ENCODE measurements at regions not wholly inside any gene's neighbourhood (a gene's known extent, or its start where the extent isn't known, plus 50 kb on each side); places are given as distances from the start of the nearest gene placed in this dataset.
"Not testable (repeated sequence)": the region's sequence is repeated elsewhere in the genome, so short reads cannot be mapped to it uniquely, and the experiment has no call there.

DNA sequence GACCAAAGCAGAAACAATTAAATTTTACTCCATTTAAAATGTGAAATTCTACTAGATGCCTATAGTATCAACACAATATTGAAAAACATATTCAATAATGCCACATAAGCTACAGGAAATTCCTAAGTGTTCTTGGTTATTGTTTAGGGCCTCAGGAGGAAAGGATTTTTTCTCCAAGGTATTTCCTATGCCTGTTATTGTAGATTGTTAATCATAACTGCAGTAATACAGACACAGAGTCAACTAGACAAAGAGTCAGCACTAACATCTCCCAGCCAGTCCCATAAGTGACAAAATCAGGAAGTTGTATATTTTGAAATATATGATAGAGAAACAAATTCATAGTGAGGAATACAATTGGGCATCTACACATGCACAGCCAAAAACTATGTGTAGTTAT is 782.7 kb upstream of the KIF2B start:
- DNase-seq, result no peak

DNA sequence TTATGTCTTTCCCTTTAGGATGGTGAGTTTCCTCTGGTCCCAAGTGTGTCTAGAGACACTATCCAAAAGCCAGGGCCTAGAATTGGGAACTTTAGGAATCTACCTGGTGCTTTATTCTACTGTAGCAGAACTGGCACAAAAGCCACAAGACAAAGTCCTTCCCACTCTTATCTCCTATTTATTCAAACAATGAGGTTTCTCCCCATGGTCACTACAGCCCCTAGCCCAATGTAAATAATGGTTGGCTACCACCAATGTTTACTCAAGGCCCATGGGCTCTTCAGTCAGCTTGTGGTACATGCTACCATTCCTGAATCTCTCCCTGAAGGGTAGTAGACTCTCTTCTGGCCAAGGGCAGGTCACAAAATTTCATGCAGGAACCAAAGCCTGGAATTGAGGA is 789.4 kb upstream of the KIF2B start:
- no peak for DNase-seq

DNA sequence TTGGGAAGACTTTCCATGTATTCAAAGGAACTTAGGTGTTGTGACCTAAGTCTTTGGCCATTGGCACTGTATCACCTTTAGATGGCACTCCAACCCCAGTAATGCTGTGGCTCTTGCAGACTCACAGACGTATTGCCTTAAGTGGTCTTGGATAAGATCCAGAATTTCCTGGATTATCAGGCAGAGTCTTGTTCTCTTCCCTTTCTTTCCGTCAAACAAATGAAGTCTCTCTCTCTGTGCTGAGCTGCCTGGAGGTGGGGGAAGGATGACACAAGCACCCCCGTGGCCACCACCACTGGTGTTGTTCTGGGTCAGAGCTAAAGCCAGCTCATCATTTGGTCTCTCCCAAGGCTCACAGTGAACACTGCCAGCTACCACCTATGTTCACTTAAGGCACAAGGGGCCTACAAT is 789.9 kb upstream of the KIF2B start:
- no peak for DNase-seq

DNA sequence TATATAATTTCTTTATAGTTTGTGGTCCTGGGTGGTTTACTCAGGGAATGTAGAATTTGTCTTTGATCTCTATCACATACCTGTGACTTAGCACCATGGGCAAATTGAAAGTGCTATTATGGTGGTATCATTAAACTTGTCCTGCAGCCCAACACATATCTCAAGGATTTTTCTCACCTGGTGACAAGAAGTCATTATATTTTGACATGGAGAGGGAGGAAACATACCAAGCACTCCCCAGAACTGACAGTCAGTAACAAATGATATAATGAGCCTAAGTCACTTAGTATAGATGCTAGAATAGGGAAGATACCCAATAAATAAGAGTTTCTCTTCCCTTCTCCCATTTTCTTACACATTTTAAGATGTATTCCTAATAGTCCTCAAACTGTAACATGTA is 805.5 kb upstream of the KIF2B start:
- DNase-seq, result no peak

DNA sequence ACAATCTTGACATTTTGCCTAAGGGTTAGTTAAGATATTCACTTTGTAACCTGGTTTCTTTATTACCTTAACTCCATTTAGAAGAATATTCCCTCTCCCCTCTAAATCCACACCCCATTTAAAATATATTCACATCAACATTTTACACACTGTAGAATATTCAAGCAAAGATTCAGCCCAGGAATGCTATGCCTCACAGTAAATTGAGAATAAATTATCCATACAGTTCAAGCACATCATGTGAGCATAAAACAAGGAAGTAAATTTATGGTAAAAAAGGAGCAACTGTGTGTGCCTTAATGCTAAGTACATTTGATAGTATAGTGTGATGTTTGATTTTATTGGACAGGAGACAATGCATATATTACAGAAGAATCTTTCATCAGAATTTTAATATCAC is 806.6 kb upstream of the KIF2B start:
- DNase-seq, result no peak

DNA sequence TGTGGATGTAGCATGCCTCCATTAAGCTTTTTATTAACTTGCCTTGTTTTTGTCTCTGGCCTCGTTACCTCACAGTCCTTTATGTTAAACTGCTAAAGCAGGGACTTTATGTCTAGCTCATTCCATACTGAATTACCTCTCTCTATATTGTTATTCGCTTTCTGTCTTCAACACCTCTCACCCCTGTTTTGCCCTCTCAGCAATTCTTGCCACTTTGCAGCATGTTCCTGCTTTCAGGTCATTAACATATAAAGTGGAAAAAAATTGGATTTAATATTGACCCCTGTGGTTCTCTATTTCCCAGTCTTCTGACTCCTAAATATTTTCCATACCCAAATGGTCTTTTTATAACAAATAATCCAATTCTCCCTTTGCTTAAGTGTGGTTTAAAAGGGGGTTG is 810.4 kb upstream of the KIF2B start:
- no peak for DNase-seq

DNA sequence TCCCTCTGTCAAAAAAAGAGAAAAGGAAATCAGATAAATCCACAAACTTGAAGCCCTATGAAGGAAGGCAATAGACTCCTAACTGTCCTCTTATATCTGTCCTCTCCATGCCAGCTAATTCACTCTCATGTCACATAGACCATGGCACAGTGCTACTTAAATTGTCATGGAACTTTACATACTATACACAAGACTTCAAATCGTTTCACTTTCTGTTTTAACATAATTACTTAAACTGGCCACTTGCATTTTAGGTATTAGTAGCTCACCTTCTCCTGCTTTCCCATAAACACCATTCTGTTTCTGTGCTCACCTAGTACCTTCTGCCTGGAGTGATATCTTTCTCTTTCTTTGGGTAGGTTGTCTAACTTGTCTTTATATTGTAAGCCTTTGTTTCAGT is 816.7 kb upstream of the KIF2B start:
- DNase-seq, result no peak

DNA sequence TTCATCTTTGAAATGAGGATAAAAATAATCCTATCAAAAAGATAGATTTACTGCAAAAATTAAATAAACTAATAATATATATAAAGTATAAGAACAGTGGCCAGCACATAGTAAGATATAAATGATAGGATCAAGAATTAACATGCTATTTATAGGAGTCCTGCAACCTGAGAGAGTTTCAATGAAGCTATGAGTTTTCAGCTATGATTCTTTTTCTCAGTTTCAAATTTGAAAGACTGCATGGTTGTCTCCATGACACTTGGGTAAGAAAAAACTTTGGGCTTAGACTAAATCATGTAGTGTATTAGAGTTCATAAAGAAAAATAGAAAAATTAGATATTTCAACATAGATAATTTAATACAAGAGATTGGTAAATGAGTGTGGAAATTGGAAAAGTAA is 817.8 kb upstream of the KIF2B start:
- no peak for DNase-seq

DNA sequence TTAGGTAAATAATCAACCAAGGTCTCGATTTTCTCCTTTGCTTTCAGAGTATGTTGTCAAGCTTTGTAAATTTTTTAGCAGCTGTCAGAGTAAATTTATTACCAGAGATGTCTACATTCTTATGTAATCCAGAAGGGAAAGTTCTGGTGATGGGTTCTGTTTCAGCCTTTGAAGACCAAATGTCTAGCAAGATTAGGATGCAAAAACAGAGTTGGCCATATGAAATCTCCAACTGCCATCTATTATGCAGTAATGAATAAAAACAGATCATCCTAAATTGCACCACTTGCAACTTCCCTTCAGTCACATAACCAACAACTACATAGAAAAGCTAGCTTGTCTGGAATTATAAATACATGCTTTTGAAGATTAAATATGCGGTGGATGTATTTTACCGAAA is 826.8 kb upstream of the KIF2B start:
- DNase-seq, result no peak

DNA sequence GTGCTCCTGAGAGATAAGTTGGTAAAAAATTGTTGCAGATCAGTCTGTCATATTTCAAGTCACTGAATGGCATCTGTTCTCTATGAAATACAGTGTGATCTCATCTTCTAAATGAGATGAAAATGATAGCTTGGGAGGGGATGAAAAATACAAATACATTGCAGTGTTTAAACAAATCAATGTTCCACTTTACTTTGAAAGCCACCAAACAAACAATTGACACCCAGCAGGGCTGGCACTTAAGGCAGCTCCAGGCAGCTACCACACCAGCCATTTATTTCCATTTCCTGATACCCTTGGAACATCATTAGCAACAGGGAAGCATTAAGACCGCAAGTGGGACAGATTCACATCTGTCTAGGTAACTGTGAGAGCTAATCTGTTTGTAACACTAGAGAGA is 827.6 kb upstream of the KIF2B start:
- DNase-seq, result no peak

DNA sequence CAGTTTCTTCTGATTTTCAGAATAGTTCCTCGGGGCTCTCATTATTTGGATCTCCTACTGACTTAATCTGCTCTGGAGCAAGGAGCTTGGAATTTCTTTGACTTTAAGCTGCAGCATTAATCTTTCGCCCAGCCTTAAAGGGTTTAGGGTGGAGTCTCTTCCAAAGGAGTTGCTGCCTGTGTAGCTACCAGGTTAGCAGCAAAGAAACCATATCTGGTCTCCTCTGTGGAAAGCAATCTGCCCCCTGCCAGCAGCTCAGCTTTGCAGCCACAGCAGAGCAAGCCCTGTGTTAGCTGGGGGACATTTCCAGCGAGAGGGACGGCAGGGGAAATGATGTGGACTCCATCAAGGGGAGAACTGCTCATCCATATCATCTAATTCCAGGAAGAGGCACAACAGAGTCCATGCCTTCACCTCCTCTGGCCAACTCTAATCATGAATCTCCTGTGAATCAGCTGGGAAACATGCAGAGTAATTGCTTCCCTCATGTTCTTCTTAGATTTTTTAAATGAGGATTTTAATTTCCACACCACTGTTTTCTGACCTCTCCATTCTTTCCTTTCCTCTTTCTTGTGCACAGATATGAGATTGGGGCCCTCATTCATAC is 827.6 kb upstream of the CA10 start:
- no peak for DNase-seq

DNA sequence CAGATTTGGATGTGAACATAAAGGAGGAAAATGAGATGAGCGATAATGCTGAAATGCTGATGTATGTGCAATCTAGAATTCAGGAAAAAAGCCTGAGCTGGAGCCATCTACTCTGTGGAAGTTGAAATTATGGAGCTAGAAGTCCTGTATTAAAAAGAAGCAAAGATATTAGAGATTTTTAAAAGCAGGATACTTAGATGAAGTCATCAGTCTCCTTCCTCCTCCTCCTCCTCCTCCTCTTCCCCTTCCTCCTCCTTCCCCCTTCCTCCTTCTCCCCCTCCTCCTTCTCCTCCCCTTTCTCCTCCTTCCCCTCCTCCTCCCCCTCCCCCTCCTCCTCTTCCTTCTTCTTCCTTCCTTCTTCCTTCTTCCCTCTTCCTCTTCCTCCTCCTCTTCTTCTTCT is 823.8 kb upstream of the CA10 start:
- no peak for DNase-seq

DNA sequence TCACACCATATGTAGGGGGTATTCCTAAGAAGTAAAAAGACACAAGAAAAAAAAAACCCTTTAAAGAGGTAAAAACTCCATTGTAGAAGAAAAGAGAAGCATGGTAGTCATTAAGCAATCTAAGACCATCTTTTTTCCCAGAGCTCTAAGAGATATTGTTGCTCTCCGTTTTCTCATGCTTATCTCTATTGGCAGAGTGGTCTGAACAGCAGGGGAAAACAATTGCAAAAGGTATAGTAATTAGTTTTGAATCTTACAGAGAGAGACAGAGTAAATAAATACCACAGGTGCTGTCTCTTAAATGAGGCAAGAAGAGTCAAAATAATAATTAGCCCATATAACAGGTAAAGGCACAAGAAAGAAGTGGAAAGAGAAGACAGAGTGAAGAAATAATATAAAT is 821.4 kb upstream of the CA10 start:
- no peak for DNase-seq

DNA sequence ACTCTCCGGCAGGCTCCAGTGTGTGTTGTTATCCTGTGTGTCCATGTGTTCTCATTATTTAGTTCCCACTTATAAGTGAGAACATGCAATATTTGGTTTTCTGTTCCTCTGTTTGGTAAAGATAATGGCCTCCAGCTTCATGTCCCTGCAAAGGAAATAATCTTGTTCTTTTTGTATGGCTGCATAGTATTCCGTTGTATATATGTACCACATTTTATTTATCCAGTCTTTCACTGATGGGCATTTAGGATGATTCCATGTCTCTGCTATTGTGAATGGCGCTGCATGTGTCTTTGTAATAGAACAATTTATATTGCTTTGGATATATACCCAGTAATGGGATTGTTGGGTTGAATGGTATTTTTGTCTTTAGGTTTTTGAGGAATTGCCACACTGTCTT is 807.3 kb upstream of the CA10 start:
- DNase-seq, result no peak

DNA sequence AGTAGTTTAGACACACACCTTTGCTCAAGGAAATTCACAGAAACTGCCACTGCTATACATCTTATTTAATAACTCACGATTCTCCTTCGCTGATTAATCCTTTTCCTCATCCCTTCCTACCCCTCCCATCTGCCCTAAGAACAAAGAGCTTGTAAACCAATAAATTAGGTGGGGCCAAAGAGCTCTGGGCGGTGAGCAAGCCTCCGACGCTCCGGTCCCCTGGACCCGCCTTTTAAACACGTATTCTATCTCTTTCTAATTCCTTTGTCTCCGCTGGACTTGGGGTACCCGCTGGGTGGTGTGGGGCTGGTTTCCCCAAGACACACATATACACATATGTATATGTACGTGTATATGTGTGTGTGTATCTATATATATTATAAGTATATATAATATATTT is 803.2 kb upstream of the CA10 start:
- not testable (repeated sequence) for DNase-seq

DNA sequence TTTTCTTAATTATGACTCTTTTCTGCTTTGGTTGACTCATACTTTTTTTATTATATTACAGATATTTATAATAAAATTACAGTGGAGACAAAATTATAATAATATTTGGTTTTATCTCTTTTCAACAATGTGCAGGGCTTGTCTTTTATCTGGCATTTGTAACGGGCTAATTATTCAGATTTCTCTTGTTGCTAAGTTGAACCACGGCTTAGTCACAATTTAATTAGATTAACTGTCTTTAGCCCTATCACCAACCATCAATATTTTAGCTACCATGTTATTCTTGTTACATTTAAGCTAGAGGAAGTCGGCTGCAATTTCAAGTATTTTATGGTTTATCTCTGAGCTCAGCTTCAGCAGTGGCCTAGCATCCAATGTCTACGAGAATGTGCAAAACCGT is 798.9 kb upstream of the CA10 start:
- no peak for DNase-seq

DNA sequence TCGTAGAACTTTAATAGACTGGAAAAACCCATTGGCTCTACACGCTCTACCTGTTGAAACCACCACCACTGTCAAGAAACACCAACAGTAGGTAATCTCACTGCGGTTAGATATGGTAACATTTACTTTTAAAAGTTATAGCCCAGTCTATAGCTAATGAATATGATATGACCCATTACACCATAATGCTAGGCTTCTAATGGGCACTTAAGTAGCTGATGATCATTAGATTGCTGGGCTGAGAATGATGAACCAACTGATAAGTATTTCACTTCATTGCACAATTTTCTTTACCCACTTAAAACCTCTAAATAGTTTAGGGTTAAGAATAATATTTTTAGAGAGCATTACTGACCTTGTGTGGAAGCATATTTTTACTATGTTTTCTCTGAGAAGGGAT is 788.9 kb upstream of the CA10 start:
- DNase-seq, result no peak

DNA sequence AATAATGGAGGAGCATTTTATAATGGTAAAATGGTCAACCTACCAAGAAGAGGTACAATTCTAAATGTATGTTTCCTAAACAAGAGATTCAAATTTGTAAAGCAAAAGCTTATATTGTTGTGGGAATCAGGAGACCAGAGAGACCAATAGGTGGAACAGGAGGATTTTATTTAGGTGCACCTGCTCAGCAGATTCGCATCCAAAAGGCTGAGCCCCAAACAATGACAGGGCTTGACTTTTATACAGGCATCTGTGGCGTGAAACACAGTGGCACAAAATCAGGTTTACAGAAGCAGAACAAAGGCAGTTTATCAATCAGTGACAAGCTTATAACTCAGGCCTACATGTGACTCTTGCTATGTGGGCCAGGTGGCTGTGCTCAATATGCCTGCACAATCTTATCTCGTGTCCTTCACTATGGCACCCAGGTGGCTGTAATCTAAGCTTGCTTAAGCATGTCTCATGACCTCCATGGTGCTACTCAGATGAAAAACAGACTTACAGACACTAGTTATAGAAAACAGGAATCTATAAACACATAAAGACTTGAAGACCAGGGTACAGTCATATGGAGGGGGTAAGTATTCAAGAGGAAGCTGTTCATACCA is 780.2 kb upstream of the CA10 start:
- DNase-seq, result no peak

DNA sequence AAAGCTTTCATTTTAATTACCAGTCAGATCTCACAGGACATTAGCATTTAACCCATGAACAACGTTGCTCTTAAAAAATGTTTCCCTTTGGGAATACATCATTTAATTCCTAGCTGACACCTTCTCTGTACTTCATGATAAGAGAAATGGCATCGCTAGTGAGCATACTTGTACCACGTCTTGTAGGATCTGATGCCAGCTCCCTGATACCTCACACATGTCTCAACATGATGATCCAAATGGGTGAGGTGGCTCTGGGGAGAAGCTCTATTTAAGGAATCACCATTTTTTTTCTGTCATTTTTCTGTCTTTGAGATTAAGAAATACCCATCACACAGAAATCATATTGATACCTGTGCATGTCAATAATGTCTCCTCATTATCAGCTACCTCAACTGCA is 772.1 kb upstream of the CA10 start:
- DNase-seq, result no peak

DNA sequence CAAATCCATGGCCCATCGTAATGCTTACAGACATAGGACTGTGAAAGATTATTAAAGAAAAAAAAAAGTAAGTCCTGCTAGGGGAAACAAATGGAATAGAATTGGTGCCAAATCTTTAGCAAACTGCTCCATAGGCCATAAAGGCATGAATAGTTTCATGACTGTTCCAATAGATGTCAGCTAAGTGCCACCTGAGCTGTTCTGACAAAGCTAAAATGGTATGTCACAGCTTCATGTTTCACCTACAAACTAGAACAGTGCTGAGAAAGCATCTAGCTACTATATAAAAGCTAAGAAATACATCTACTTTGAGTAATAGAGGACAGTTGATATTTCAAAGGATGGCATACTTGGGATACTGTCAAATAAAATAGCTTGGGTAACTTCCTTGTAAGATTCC is 771.6 kb upstream of the CA10 start:
- DNase-seq, result no peak

DNA sequence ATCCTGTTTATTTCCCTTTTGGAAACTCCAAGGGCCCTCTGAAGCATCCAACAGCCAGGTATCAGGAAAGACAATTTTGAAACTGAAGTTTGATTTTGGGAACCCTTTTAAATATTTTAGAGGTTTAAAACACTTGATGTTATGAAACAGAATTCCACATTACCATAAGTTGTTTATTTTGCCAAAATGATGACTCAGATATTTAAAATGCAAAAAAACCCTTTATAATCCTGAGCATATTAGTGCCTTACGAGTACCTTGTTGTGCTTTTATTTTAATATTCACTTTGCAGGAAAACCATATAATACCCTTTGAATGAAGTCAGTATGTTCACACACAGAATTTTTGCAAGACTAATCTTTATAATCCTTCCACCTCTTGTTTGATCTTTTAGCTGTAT is 765.1 kb upstream of the CA10 start:
- DNase-seq, result no peak

DNA sequence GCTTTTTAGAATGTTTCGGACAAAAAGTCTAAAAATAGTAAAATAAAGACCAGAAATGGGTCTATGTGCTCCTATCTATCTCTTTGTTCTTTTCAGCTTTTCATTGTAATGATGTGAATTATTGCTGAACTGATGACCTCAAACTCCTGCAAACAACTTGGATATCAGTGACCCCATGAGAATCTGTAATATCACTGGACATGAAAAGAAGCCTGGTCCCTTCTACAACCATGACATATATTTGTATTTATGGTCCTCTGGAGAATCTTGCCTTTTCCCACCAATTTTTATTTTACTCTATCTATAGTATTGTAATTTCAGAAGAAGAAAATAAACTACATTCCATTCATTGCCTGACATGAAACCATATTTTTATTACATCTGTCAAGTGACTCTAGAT is 740.7 kb upstream of the CA10 start:
- DNase-seq, result no peak

DNA sequence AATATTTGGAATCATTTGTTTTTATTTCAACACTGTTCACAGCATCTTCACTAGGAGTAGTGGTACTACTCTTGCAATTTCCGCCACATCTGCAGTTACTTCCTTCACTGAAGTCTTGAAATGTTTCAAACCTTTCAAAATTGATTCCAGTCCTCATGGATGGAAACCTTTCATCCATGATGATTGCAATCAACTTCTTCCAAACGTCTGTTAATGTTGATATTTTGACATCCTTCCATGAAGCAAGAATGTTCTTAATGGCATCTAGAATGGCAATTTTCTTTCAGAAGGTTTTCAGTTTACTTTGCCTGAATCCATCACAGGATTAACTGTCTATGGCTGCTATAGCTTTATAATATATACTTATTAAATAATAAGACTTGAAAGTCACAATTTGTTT is 736.8 kb upstream of the CA10 start:
- no peak for DNase-seq

DNA sequence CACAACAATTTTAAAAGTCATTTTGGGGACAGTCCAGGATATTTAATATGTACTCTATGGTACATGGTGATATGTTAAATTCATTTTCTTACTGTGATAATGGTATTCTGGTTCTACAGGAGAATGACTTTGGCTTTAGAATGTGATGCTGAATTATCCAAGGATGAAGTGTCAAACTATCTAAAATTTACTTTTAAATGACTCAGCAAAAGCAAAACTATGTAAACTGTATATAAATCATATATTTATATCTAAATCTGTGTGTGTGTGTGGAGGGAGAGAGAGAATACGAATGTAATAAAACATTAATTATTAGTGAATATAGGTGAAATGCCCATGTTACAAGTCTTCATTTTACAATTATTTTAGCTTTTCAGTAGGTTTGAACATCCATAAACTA is 733.8 kb upstream of the CA10 start:
- DNase-seq, result no peak

DNA sequence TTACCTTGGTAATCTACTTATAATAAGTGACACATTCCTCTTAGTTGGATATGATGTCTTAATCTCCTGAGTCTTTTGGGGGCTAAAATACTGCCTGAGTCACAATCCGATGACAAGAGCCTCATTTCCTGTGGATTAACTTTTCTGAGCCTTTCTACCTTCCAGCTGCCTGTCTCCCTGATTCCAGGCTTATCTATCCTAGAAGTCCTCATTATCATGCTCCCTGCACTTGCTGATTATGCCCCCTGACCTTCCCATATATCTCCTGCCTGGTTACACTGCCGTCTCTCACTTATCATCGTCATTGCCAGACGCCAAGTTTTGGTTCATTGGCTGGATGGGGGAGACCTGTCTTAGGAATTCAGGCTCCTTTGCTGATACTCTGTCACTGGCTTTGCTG is 727.4 kb upstream of the CA10 start:
- no peak for DNase-seq

Data from inflammatory macrophage (primary cell).